ENCODE measurements at regions not wholly inside any gene's neighbourhood (a gene's known extent, or its start where the extent isn't known, plus 50 kb on each side); places are given as distances from the start of the nearest gene placed in this dataset.

GRCh38 chr12:83893101-83893500 lies 1019.5 kb downstream of the SLC6A15 start:
- Histone ChIP-seq H3K4me3 (ENCODE audit: low read depth, low read length) (no peak overlapping the region), H3K9me3 (ENCODE audit: control insufficient read depth, insufficient read depth, low read depth, low read length) (no peaks in the 10 kb centered on the region), H3K4me1 (ENCODE audit: control insufficient read depth, insufficient read depth, low read length) (no peaks in the 10 kb centered on the region), H3K36me3 (ENCODE audit: control insufficient read depth in 2 of 2, insufficient read depth in 1 of 2, low read length in 2 of 2) (no peaks in the 10 kb centered on the region), H3K27ac (ENCODE audit: extremely low read depth, low read depth, low read length) (no peak overlapping the region)
- TF ChIP-seq ZNF670 (tag by site-specific recombination; IDR thresholded peaks at IDR 0.05; ENCODE audit: low read depth) (no peak), ZNF792 (tag by site-specific recombination; IDR thresholded peaks at IDR 0.05) (no peak), ZNF404 (tag by site-specific recombination; IDR thresholded peaks at IDR 0.05) (no peak), ZNF398 (tag by site-specific recombination; IDR thresholded peaks at IDR 0.05) (no peak), ZNF48 (tag by site-specific recombination; IDR thresholded peaks at IDR 0.05) (no peak), SALL2 (tag by site-specific recombination; IDR thresholded peaks at IDR 0.05; ENCODE audit: borderline replicate concordance) (no peak), ZFP69B (tag by site-specific recombination; IDR thresholded peaks at IDR 0.05) (no peak), ZBTB11 (tag by site-specific recombination; conservative IDR thresholded peaks at IDR 0.05; ENCODE audit: low read depth) (no peak), ZNF544 (tag by site-specific recombination; IDR thresholded peaks at IDR 0.05) (no peak), ZNF704 (tag by site-specific recombination; IDR thresholded peaks at IDR 0.05) (no peak), MEIS1 (CRISPR knock-in tag; IDR thresholded peaks at IDR 0.05; ENCODE audit: borderline replicate concordance) (no peak), GLIS2 (tag by site-specific recombination; IDR thresholded peaks at IDR 0.05) (no peak)
- ChIA-PET CTCF (no interaction called here), POLR2A (no interaction called here)

- H3K4me3 ChIP-seq (ENCODE audit: low read depth, low read length), result no peak overlapping the region
- ChIA-PET CTCF (no interaction called here), POLR2A (no interaction called here)
Observed at GRCh38 chr12:83889745-83890144, 1022.9 kb downstream of the SLC6A15 start.

More at GRCh38 chr12:83889745-83890144, 1022.9 kb downstream of the SLC6A15 start:
- Histone ChIP-seq H3K27ac (ENCODE audit: extremely low read depth, low read depth, low read length) (no peak overlapping the region), H3K4me1 (ENCODE audit: control insufficient read depth, insufficient read depth, low read length) (no peaks in the 10 kb centered on the region), H3K36me3 (ENCODE audit: control insufficient read depth in 2 of 2, insufficient read depth in 1 of 2, low read length in 2 of 2) (no peaks in the 10 kb centered on the region), H3K9me3 (ENCODE audit: control insufficient read depth, insufficient read depth, low read depth, low read length) (no peaks in the 10 kb centered on the region)
- no peak for TF ChIP-seq ZNF2 (tag by site-specific recombination; IDR thresholded peaks at IDR 0.05)
- no peak for TF ChIP-seq ZNF610 (tag by site-specific recombination; IDR thresholded peaks at IDR 0.05; ENCODE audit: borderline replicate concordance)
- TF ChIP-seq ZNF248 (tag by site-specific recombination; IDR thresholded peaks at IDR 0.05), result no peak
- TF ChIP-seq ZNF416 (tag by site-specific recombination; IDR thresholded peaks at IDR 0.05), result no peak
- TF ChIP-seq ZNF302 (tag by site-specific recombination; IDR thresholded peaks at IDR 0.05; ENCODE audit: low read depth), result no peak
- no peak for TF ChIP-seq ZNF398 (tag by site-specific recombination; IDR thresholded peaks at IDR 0.05)
- TF ChIP-seq INSM2 (tag by site-specific recombination; IDR thresholded peaks at IDR 0.05), result no peak
- no peak for TF ChIP-seq ZNF16 (tag by site-specific recombination; IDR thresholded peaks at IDR 0.05; ENCODE audit: low read depth)
- no peak for TF ChIP-seq MZF1 (tag by site-specific recombination; IDR thresholded peaks at IDR 0.05; ENCODE audit: borderline replicate concordance)
